ENCODE measurements at regions not wholly inside any gene's neighbourhood (a gene's known extent, or its start where the extent isn't known, plus 50 kb on each side); places are given as distances from the start of the nearest gene placed in this dataset.

GRCh38 chr2:75998451-75998850 is 287.7 kb upstream of the GCFC2 start:
- TF ChIP-seq, protein P1, sequence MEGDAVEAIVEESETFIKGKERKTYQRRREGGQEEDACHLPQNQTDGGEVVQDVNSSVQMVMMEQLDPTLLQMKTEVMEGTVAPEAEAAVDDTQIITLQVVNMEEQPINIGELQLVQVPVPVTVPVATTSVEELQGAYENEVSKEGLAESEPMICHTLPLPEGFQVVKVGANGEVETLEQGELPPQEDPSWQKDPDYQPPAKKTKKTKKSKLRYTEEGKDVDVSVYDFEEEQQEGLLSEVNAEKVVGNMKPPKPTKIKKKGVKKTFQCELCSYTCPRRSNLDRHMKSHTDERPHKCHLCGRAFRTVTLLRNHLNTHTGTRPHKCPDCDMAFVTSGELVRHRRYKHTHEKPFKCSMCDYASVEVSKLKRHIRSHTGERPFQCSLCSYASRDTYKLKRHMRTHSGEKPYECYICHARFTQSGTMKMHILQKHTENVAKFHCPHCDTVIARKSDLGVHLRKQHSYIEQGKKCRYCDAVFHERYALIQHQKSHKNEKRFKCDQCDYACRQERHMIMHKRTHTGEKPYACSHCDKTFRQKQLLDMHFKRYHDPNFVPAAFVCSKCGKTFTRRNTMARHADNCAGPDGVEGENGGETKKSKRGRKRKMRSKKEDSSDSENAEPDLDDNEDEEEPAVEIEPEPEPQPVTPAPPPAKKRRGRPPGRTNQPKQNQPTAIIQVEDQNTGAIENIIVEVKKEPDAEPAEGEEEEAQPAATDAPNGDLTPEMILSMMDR (IDR thresholded peaks at IDR 0.05): no peak
- no peak for TF ChIP-seq POLR2A (IDR thresholded peaks at IDR 0.05)
